ENCODE measurements at regions not wholly inside any gene's neighbourhood (a gene's known extent, or its start where the extent isn't known, plus 50 kb on each side); places are given as distances from the start of the nearest gene placed in this dataset.

- Histone ChIP-seq H3K27me3 (ENCODE audit: control insufficient read depth in 1 of 2, insufficient read depth in 2 of 2, low read length in 2 of 2) (no peaks in the 10 kb centered on the region), H3K4me1 (ENCODE audit: insufficient read depth, low read length) (no peaks in the 10 kb centered on the region), H3K36me3 (ENCODE audit: insufficient read depth, low read length) (no peaks in the 10 kb centered on the region), H3K27ac (ENCODE audit: low read depth in 1 of 2, low read length in 2 of 2) (no peak overlapping the region), H3K4me3 (ENCODE audit: low read length) (no peak overlapping the region), H3K9me3 (ENCODE audit: control insufficient read depth in 1 of 2, insufficient read depth in 1 of 2, low read length in 2 of 2) (peaks cover 0 to 8% of the 10 kb centered on the region in 2 experiments)
- no peak for TF ChIP-seq CTCF (IDR thresholded peaks at IDR 0.05)
- POLR2A ChIA-PET, result no interaction called here
- Mint-ChIP-seq H3K4me3 (no peak overlapping the region), H3K27me3 (no peaks in the 10 kb centered on the region), H3K27ac (no peak overlapping the region), H3K9me3 (peaks cover 17% of the 10 kb centered on the region), H3K4me1 (ENCODE audit: low read depth) (no peaks in the 10 kb centered on the region), H3K36me3 (ENCODE audit: low read depth) (no peaks in the 10 kb centered on the region)
- ATAC-seq (ENCODE audit: poor library complexity), result no peak
- CTCF ChIA-PET, result no interaction called here
- DNase-seq, result no peak
- intact Hi-C loops (cut with DNase I, micrococcal nuclease), result no loop called here
Observed at GRCh38 chr2:80926168-80926567, 621.6 kb upstream of the LRRTM1 start.

- TF ChIP-seq CTCF (IDR thresholded peaks at IDR 0.05), result no peak
- Mint-ChIP-seq H3K4me3 (no peak overlapping the region), H3K27me3 (no peaks in the 10 kb centered on the region), H3K36me3 (ENCODE audit: low read depth) (no peaks in the 10 kb centered on the region), H3K27ac (no peak overlapping the region), H3K9me3 (peaks cover 13% of the 10 kb centered on the region), H3K4me1 (ENCODE audit: low read depth) (no peaks in the 10 kb centered on the region)
- Histone ChIP-seq H3K27me3 (ENCODE audit: control insufficient read depth in 1 of 2, insufficient read depth in 2 of 2, low read length in 2 of 2) (no peaks in the 10 kb centered on the region), H3K4me1 (ENCODE audit: insufficient read depth, low read length) (no peaks in the 10 kb centered on the region), H3K4me3 (ENCODE audit: low read length) (no peak overlapping the region), H3K27ac (ENCODE audit: low read depth in 1 of 2, low read length in 2 of 2) (no peak overlapping the region), H3K9me3 (ENCODE audit: control insufficient read depth in 1 of 2, insufficient read depth in 1 of 2, low read length in 2 of 2) (peaks cover 0 to 8% of the 10 kb centered on the region in 2 experiments), H3K36me3 (ENCODE audit: insufficient read depth, low read length) (no peaks in the 10 kb centered on the region)
- POLR2A ChIA-PET, result no interaction called here
- ATAC-seq (ENCODE audit: poor library complexity), result no peak
- CTCF ChIA-PET, result no interaction called here
- DNase-seq, result no peak
- intact Hi-C loops (cut with DNase I, micrococcal nuclease), result no loop called here
Observed at GRCh38 chr2:80896576-80896975, 592.0 kb upstream of the LRRTM1 start.

- H3K27ac Mint-ChIP-seq, result no peak overlapping the region
- POLR2A ChIA-PET, result no interaction called here
- no peak overlapping the region for H3K4me3 ChIP-seq (ENCODE audit: low read length)
- intact Hi-C loops (cut with DNase I, micrococcal nuclease), result no loop called here
- peaks cover 0 to 5% of the 10 kb centered on the region in 2 experiments for H3K9me3 ChIP-seq (ENCODE audit: control insufficient read depth in 1 of 2, insufficient read depth in 1 of 2, low read length in 2 of 2)
- no peak overlapping the region for H3K27ac ChIP-seq (ENCODE audit: low read depth in 1 of 2, low read length in 2 of 2)
- no peaks in the 10 kb centered on the region for H3K4me1 Mint-ChIP-seq (ENCODE audit: low read depth)
- no peaks in the 10 kb centered on the region for H3K36me3 Mint-ChIP-seq (ENCODE audit: low read depth)
- DNase-seq, result no peak
- no peaks in the 10 kb centered on the region for H3K4me1 ChIP-seq (ENCODE audit: insufficient read depth, low read length)
- CTCF ChIA-PET, result no interaction called here
- no peak overlapping the region for H3K4me3 Mint-ChIP-seq
- no peaks in the 10 kb centered on the region for H3K27me3 ChIP-seq (ENCODE audit: control insufficient read depth in 1 of 2, insufficient read depth in 2 of 2, low read length in 2 of 2)
- no peak for ATAC-seq (ENCODE audit: poor library complexity)
- no peaks in the 10 kb centered on the region for H3K27me3 Mint-ChIP-seq
- no peak for TF ChIP-seq CTCF (IDR thresholded peaks at IDR 0.05)
- H3K9me3 Mint-ChIP-seq, result peaks cover 13% of the 10 kb centered on the region
- H3K36me3 ChIP-seq (ENCODE audit: insufficient read depth, low read length), result no peaks in the 10 kb centered on the region
Observed at GRCh38 chr2:80894486-80894885, 589.9 kb upstream of the LRRTM1 start.
